Anterior cingulate cortex (tissue), 58 donors: ENCODE measurements at regions not wholly inside any gene's neighbourhood (a gene's known extent, or its start where the extent isn't known, plus 50 kb on each side); places are given as distances from the start of the nearest gene placed in this dataset.
"Not testable (repeated sequence)": the region's sequence is repeated elsewhere in the genome, so short reads cannot be mapped to it uniquely, and the experiment has no call there.

Experiments used
- DNase-seq, 58 donors: peaks; one replicate each; lab custom pipeline; 2025; lab: John Stamatoyannopoulos, UW

DNA sequence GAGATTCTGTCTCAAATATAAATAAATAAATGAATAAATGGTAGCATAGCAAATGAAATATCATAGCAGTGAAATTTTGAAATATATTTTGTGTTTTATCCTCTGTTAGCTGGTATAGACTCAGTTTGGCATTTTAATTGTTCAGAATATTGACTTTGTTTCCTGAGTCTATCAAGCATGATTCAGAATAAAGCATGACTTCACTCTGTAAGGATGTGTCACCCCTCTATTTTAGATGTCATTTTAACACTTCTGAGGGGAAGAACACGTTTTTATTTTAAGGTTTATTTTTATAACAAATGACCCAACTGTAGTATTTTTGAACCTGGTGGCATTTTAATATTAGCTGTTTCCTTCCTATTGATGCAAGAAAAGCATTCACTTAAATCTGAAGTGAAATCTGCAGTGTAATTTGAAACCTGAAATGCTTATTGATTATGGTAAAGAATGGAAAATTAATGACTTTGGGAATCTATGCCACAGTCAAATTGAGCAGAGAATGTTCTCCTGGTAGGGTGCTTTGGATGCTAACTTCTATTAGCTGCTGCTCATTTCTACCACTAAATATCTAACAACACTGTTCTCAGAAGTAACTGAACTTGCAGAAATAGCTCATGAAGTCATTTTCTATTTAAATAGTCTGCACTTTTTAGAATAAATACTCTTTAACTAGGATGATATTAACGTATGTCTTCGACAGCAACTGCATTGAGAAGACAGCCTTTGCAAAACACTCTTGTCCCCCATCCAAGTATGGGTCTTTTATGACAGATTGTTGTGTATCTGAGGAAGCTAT, 114.2 kb downstream of the SOX4 start:
- DNase-seq: no peak

- no peak for DNase-seq
Measured at GRCh38 chr6:21708320-21708580, 114.7 kb downstream of the SOX4 start.

GRCh38 chr6:21710216-21710615, 116.7 kb downstream of the SOX4 start:
- DNase-seq: no peak

DNA sequence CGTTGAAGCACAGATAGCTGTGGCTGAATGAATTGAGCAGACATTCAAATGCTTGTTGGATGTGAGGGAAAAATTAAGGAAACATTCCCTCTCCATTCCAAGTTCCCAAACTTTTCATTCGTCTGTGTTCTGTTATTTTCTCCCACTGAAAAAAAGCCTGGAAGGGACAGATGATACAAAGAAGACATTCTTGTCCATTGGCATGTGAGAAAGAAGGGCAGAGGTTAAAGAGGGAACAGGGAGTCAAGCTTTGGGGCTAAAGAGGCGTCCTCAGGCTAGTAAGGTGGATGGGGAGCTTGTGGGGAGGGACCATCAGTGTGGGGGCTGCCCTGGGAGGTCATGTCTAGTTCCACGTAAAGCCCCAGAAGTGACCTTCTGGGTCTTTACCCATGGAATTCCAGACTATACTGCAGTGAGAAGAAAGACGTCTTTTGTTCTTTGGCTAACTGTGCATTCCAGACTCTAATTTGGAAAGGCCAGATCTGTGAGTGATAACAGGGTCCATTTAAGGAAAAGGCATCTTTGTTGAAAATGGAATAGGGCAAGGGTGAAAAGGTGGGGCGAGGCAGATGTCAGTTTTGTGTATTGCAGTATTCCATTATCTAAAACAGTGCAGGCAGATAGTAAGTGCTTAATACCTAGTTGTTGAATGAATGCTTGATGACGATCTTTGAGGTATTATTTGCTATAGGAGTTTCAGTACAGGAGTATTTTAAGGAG, 117.5 kb downstream of the SOX4 start:
- DNase-seq: no peak

- DNase-seq: no peak
Measured at GRCh38 chr6:21712213-21712612, 118.7 kb downstream of the SOX4 start.

DNA sequence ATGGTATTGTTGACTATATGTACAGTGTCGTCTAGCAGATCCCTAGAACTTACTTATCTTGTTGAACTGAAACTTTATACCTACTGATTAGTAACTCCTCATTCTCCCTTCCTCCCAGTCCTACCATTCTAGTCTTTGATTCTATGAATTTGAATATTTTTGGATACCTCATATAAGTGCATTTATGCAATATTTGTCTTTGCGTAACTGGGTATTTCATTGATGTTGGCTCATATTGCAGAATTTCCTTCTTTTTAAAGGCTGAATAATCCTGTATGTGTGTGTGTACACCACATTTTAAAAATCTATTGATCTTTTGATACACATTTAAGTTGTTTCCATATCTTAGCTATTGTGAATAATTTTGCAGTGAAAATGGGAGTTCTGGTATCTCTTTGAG, 119.9 kb downstream of the SOX4 start:
- DNase-seq: no peak

GRCh38 chr6:21715180-21715579, 121.6 kb downstream of the SOX4 start:
- no peak for DNase-seq

DNA sequence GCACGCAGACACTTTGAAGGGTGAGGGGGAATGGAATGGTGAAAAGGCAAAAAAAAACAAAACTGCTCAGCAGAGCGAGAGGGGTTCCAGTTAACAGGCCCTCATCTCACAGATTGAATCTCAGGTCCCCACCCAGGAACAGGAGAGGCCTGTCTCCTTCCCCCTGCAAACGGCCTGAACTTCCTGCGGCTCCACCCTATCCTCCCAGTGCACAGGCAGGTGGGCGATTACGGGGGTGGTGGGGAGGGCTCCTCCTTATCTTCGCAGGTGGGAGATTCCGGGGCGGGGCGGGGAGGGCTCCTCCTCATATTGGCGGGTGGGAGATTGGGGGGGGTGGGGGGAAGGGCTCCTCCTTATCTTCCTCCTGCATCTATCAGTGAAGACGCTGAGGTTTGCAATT, 129.0 kb downstream of the SOX4 start:
- DNase-seq: no peak

GRCh38 chr6:21726676-21727075, 133.1 kb downstream of the SOX4 start:
- DNase-seq: no peak

- DNase-seq: no peak
Measured at GRCh38 chr6:21728141-21728540, 134.6 kb downstream of the SOX4 start.

GRCh38 chr6:21729431-21729830, 135.9 kb downstream of the SOX4 start:
- DNase-seq: no peak

GRCh38 chr6:21730533-21730932, 137.0 kb downstream of the SOX4 start:
- DNase-seq: no peak

GRCh38 chr6:21731411-21732031, 138.0 kb downstream of the SOX4 start:
- peak in 1 of 58 donors; percentile 2 for DNase-seq

GRCh38 chr6:21732032-21732730, 138.6 kb downstream of the SOX4 start:
- DNase-seq: not testable (repeated sequence)

GRCh38 chr6:21732731-21733130, 139.2 kb downstream of the SOX4 start:
- no peak for DNase-seq

DNA sequence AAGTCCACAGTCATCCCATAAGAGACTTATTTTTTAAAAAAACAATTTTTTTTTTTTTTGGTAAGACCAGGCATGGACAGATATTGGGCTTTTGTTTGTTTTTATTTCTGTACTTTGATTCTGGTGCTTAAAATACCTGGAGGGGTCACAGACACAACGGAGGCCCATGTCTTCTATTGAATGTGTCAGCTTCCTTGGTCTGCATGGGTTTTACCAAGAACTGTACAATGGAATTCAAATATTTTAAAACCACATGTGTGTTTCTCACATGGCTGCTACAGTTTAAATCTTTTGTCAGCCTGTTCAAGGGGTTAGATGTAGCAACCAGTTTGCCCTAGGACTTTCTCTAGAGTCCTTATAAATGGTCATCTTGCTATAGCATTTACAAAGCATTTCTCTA, 139.8 kb downstream of the SOX4 start:
- no peak for DNase-seq

GRCh38 chr6:21734204-21734603, 140.7 kb downstream of the SOX4 start:
- no peak for DNase-seq

DNA sequence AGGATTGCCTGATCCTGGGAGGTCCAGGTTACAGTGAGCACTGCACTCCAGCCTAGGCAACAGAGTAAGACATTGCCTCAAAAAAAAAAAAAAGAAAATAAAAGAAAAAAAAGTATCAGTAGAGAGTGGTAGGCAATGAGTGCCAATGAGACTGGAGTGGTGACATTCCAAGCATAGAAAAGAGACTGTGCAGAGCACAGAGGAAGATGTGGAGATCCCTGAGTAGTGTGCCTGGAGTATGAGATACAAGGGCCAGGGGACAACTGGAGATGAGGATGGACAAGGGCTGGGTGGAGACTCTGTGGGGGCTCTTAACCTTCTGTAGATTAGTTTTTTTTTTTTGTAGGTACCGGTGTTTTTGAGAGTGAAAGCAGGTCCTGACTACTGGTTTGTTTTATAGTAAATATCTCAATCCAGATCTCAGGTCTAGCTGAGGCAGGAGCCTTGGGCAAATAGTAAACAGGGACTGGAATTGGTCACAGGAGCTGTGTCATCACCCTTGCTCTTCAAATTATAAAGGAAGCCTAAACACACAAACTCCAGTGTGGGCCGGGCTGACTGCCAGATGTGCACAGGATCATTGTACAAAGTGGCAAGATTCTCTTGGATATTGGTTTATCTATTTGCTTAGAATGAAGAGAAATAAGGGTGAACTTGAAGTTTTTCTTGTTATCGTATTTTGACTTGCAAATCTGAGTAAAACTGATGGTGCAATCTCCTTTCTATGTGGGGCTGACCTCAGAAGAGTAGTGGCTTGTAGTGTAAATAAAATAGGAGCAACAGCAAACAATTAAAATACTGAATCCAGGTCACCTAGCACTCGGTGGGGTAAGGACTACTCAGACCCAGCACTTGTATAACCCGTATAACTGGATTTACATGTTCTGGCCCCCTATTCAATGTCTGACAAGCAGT, 144.9 kb downstream of the SOX4 start:
- DNase-seq: no peak

DNA sequence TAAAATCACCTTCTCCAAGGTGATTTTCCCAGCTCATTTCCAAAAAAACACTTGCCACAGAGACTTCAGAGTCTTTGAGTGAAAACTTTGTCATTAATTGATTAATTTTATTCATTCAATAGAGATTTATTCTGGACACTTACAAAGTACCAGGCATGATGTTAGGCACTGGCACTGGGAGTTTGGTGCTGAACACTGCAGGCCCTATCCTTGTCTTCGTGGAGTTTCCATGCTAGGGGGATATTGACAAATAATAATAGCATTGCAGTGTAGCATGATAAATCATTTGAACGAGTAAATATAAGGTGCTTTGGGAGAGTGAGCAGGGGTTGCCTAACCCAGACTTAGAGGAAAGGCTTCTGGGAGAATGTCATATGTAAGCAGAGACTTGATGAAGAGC, 145.7 kb downstream of the SOX4 start:
- DNase-seq: no peak

- DNase-seq: no peak
Measured at GRCh38 chr6:21739838-21740237, 146.3 kb downstream of the SOX4 start.
